ENCODE measurements at regions not wholly inside any gene's neighbourhood (a gene's known extent, or its start where the extent isn't known, plus 50 kb on each side); places are given as distances from the start of the nearest gene placed in this dataset.
A peak's percentile ranks its signal among the peaks of the same experiment; 100 is the strongest.

DNA sequence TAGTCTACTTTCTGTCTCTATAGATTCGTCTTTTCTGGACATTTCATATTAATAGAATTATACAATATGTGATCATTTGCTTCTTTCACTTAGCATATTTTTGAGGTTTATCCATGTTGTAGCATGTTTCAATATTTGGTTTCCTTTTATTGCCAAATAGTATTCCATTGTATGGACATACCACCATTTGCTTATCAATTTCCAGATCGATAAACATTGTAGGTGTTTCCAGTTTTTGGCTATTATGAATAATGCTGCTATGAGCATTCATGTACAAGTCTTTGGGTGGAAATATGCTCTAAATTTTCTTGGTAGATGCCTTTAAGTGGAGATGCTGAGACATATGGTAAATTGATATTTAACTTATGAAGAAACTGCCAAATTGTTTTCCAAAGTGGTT is 114.1 kb downstream of the RND3 start:
- no peak overlapping the region for H3K27ac ChIP-seq
- TF ChIP-seq ZFX (IDR thresholded peaks at IDR 0.05), result no peak
- TF ChIP-seq, protein P1, sequence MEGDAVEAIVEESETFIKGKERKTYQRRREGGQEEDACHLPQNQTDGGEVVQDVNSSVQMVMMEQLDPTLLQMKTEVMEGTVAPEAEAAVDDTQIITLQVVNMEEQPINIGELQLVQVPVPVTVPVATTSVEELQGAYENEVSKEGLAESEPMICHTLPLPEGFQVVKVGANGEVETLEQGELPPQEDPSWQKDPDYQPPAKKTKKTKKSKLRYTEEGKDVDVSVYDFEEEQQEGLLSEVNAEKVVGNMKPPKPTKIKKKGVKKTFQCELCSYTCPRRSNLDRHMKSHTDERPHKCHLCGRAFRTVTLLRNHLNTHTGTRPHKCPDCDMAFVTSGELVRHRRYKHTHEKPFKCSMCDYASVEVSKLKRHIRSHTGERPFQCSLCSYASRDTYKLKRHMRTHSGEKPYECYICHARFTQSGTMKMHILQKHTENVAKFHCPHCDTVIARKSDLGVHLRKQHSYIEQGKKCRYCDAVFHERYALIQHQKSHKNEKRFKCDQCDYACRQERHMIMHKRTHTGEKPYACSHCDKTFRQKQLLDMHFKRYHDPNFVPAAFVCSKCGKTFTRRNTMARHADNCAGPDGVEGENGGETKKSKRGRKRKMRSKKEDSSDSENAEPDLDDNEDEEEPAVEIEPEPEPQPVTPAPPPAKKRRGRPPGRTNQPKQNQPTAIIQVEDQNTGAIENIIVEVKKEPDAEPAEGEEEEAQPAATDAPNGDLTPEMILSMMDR (conservative IDR thresholded peaks at IDR 0.05), result no peak

DNA sequence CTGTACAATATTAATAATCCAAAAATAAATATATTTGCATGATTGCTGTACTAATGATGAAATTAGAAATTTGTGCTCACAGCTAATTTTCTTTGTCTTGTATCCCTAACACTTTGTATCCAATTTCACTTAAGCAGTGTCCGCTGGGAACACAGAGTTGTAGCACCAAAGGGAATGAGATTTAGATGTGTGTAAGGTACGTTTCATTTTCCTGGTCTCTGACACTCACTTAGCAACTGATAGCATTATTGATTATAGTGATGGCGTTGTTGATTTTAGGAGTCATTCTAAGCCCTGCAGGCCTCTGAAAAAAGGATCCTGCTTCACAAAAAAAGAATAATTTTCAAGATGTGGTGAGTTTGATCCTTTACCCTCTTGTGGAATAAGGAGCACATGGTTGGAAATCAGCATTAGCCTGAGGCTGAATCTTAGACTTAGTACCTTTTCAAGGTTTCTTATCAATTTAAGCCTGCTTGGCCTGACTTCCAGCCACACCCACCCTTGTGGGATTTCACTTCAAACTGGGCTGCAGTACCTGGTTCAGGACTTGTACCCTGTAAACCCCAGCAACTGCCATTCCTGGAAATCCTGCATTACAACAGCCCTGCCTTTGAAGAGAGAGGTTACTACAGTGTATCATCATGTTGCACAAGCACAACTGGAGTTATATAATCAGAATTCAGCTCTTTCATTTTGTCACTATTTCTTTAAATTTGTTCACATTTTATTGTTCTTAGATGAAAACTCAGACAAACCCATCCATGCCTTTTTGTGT is 116.2 kb downstream of the RND3 start:
- TF ChIP-seq ZFX (IDR thresholded peaks at IDR 0.05), result no peak
- TF ChIP-seq, protein P1 (conservative IDR thresholded peaks at IDR 0.05), result no peak
- peak overlapping the region; percentile 17; the same call in 1 of the 2 replicates for H3K27ac ChIP-seq

DNA sequence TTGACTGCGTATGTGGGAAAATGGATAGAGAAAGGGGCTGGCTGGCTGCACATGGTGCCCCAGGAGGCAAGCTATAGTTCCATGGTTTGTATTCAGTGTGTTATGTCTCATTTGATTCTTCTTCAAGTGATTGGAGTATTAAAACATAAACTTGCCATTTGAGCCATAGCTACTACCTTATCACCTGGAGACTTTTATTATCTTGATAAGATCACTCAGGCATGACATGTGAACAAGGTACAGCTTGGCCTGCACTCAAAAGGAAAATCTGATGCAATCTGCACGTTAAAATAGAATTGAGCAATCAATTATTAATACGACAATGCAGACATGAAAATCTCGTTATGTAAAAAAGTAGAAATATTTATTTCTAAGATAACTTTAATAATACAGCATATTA is 116.9 kb downstream of the RND3 start:
- H3K27ac ChIP-seq, result peak overlapping the region; percentile 48; the same call in 1 of the 2 replicates
- TF ChIP-seq ZFX (IDR thresholded peaks at IDR 0.05), result no peak
- TF ChIP-seq, protein P1 (conservative IDR thresholded peaks at IDR 0.05), result no peak

DNA sequence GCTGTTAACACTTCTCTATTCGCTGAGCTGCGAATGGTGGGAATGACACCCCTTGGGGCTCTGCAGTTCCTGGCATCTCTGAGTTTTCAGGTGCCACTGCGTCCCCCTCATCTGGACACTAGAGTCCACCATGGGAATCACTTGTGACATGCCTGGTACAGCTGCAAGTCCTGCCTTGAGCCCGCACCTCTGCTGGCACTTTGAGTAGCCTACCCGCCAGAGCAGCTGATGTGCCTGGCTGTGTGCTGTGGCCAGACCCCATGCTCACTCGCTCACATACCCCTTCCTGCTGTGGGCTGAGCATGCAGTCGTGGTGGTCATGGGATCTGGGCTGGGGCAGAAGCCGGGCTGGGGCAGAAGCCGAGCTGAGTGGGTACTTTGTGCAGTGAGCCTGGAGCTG is 117.6 kb downstream of the RND3 start:
- TF ChIP-seq, protein P1 (conservative IDR thresholded peaks at IDR 0.05), result no peak
- TF ChIP-seq ZFX (IDR thresholded peaks at IDR 0.05), result no peak
- peak overlapping the region; percentile 48 for H3K27ac ChIP-seq

DNA sequence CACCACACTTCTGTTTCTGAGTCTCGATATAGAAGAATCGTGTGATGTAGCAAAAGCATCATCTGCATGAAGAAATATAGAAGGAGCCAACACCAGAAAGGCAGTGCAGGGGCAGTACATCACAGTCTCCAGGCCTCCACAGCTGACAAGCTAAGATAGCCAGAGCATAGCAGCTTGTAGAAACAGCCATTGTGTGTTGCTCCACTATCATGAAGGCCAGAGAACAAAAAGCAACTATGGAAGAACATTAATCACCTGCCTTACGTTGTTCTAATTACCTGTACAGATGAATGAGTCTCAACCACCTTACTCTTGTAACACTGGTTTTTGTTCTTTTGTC is 129.0 kb downstream of the RND3 start:
- no peak overlapping the region for H3K27ac ChIP-seq
- no peak for TF ChIP-seq ZFX (IDR thresholded peaks at IDR 0.05)
- TF ChIP-seq, protein P1 (conservative IDR thresholded peaks at IDR 0.05), result no peak

- TF ChIP-seq ZFX (IDR thresholded peaks at IDR 0.05), result no peak
- TF ChIP-seq, protein P1 (conservative IDR thresholded peaks at IDR 0.05), result no peak
- H3K27ac ChIP-seq, result no peak overlapping the region
Observed at GRCh38 chr2:150357770-150358467, 129.5 kb downstream of the RND3 start.

- no peak for TF ChIP-seq ZFX (IDR thresholded peaks at IDR 0.05)
- TF ChIP-seq, protein P1 (conservative IDR thresholded peaks at IDR 0.05), result no peak
- no peak overlapping the region for H3K27ac ChIP-seq
Observed at GRCh38 chr2:150355440-150355839, 132.0 kb downstream of the RND3 start.

Measured in C4-2B (cell line).